Islet of Langerhans (tissue), 1 donor: ENCODE measurements at regions not wholly inside any gene's neighbourhood (a gene's known extent, or its start where the extent isn't known, plus 50 kb on each side); places are given as distances from the start of the nearest gene placed in this dataset.

Experiments used
- FAIRE-seq: peaks from one replicate; lab custom pipeline; 2011; peaks lifted over from hg19 to GRCh38; lab: Jason Lieb, UNC

GRCh38 chr22:27454807-27455450, 346.6 kb downstream of the MN1 start:
- no peak for FAIRE-seq

- FAIRE-seq: no peak
Measured at GRCh38 chr22:27455526-27455925, 346.0 kb downstream of the MN1 start.

- no peak for FAIRE-seq
Measured at GRCh38 chr22:27456696-27457503, 344.7 kb downstream of the MN1 start.

- FAIRE-seq: no peak
Measured at GRCh38 chr22:27459999-27460398, 341.6 kb downstream of the MN1 start.

- FAIRE-seq: no peak
Measured at GRCh38 chr22:27460591-27461347, 340.8 kb downstream of the MN1 start.

- no peak for FAIRE-seq
Measured at GRCh38 chr22:27461470-27461869, 340.1 kb downstream of the MN1 start.

- no peak for FAIRE-seq
Measured at GRCh38 chr22:27462190-27462589, 339.4 kb downstream of the MN1 start.

- FAIRE-seq: no peak
Measured at GRCh38 chr22:27463121-27463660, 338.4 kb downstream of the MN1 start.

- FAIRE-seq: no peak
Measured at GRCh38 chr22:27466229-27466628, 335.3 kb downstream of the MN1 start.

GRCh38 chr22:27466778-27467438, 334.6 kb downstream of the MN1 start:
- no peak for FAIRE-seq

- no peak for FAIRE-seq
Measured at GRCh38 chr22:27467711-27468110, 333.8 kb downstream of the MN1 start.

- FAIRE-seq: no peak
Measured at GRCh38 chr22:27468712-27469111, 332.8 kb downstream of the MN1 start.

- no peak for FAIRE-seq
Measured at GRCh38 chr22:27470169-27470772, 331.3 kb downstream of the MN1 start.

GRCh38 chr22:27472975-27473374, 328.6 kb downstream of the MN1 start:
- FAIRE-seq: no peak

GRCh38 chr22:27473533-27473932, 328.0 kb downstream of the MN1 start:
- FAIRE-seq: no peak

- FAIRE-seq: no peak
Measured at GRCh38 chr22:27474112-27474571, 327.4 kb downstream of the MN1 start.

GRCh38 chr22:27474711-27475547, 326.6 kb downstream of the MN1 start:
- FAIRE-seq: no peak

- no peak for FAIRE-seq
Measured at GRCh38 chr22:27475548-27475897, 326.0 kb downstream of the MN1 start.

GRCh38 chr22:27476318-27476717, 325.2 kb downstream of the MN1 start:
- no peak for FAIRE-seq

- FAIRE-seq: no peak
Measured at GRCh38 chr22:27476729-27477128, 324.8 kb downstream of the MN1 start.

GRCh38 chr22:27477171-27477570, 324.4 kb downstream of the MN1 start:
- FAIRE-seq: no peak
